ENCODE measurements at regions not wholly inside any gene's neighbourhood (a gene's known extent, or its start where the extent isn't known, plus 50 kb on each side); places are given as distances from the start of the nearest gene placed in this dataset.
A peak's percentile ranks its signal among the peaks of the same experiment; 100 is the strongest.
"Not testable (repeated sequence)": the region's sequence is repeated elsewhere in the genome, so short reads cannot be mapped to it uniquely, and the experiment has no call there.

DNA sequence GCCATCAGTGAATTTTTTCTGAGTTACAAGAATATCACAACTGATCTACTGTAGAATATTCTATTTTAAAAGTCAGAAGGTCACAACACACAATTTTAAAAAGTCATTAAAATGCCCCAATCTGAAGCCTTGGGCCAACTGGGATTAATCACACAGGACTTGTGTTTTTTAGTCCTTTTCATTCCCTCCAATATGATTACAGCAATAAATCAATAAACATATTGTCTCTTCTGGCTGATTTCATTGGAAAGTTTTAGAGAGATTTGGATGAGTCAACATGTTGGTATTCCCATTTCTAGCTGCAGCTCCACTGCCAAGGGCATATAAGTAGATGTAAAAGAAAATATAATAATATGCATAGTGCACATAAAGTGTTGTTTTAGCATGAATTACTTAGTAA, 85.8 kb downstream of the NIBAN1 start:
- DNase-seq (ENCODE audit: low read depth) = peak; percentile 48

DNA sequence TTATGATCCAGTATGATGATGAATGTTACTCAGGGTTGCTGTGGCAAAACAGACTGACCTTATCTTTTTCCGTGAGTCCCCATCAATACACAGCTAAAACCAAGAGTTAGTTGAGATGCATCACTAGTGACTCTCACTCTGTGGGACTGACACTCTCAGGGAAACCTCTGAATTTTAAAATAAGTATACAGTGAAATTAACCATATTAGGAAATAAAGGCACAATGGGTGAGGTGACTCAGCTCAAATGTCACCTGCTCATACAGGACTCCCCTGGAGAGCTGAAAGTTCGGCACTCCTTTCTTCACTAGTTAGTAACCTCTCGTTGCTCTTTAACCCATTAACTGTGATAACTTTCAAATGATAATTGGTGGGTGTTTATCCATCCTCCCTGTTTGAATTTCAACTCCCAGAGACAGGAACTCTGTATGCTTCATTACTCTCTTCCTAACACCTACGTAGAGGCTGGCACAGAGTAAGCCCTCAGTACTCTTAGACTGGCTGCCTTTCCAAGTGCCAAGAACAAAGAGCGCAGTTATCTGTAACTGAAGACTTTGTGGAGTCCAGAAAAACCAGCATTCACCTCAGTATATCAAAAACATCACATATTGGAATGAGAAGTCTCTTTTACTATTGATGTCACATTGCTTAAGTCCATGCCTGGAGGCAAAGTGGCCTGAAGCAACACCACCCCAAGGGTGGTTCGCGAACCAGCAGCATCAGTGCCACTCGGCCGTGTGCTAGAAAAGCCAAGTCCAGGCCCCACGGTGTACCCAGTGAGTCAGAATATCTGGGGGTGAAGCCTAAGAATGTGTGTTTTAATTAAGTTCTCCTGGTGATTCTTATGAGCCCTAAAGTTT, 91.1 kb downstream of the NIBAN1 start:
- no peak for DNase-seq (ENCODE audit: low read depth)

DNA sequence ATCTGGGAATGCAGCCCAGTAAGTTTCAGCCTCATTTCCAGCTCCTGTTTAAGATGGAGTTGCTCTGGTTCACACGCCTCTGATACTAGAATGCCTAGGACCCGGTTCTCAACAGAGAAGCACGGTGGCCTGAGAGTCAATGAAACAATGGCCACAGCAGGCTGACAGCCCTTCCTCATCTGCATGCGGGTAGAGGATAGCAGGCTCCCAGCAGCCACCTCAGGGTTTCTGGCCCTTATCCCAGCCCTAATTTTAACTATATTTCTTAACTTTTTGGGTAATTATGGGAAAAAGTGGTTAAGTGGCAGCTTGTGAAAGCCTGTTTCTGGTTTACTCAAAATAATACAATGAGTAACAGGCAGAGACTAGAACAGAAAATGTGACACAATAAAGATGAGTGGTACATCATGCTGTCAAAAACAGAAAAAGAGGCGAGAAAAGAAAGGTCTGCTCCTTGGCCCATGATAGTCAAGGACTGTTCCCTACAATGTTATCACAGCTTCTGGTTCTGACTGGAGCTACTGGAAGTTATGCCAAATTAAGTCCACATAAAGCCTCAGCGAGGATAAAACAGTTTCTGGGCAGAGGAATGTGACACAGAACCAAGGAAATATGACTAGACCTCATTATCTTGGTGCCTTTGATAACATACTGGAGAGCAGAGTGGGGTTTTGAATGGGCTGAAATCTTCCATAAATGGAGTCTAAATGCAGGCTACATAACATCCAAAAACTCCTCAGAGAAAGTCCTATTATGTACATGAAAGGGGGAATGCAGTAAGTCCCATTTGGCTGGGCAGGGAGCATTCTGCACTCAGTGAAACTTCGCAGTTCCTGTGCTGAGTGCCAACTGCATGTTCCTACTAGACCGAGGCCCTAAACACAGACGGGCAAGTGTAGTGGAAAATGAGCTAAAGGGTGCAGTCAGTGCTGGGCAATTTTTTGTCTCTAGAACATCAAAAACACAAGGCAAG, 92.1 kb downstream of the NIBAN1 start:
- peak; percentile 75 for DNase-seq (ENCODE audit: low read depth)

DNA sequence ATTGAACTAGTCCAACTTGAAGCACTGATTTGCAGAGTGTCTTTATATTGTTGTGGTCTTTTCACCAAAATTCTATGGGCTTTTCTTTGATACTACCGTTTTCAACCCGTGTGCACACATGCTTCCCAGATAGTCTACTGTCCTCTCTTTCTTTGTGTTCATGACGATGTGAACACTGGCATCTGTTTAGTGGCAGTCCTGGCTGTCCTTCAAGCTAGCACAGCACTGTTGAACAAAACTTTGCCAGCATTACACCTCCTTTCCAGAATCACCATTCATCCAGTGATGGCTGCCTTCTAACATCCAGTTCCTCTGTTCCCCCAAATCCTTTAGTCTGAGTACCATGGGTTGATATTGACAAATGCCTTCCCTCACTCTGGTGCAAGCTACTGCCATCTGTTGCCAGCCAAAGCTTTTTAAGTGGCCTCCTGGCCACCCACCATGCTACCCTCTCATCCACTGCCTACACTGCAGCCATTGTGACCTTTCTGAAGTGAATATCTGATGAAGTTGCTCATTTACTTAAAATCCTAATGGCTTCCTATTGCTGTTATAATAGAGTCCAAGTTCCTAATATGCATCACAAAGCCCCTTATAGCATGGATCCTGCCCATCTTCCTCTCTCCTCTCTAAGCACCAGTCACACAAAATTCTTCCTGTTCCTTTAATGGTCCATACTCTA, 94.3 kb downstream of the NIBAN1 start:
- DNase-seq (ENCODE audit: low read depth) = no peak

DNA sequence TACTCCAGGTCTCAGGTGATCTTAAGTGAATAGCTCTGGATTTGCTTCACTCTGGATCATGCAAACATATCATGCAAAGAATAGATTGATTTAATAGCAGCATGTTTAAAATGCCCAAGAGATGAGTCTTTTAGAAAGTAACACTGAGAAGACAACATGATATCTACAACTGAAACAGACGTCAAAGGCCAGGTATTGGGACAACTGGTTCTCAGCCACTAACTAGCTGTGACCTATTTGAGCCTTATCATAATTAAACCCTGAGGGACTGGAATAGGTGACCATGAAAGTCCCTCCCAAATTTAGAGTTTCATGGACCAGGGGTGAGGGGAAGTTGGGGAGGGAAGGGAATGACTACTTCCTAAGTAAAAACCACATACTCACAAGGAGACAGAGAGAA, 95.7 kb downstream of the NIBAN1 start:
- DNase-seq (ENCODE audit: low read depth) = no peak

GRCh38 chr1:184878002-184878401, 96.3 kb downstream of the NIBAN1 start:
- DNase-seq (ENCODE audit: low read depth) = no peak

GRCh38 chr1:184876015-184876414, 98.3 kb downstream of the NIBAN1 start:
- DNase-seq (ENCODE audit: low read depth) = not testable (repeated sequence)

GRCh38 chr1:184875218-184875617, 99.1 kb downstream of the NIBAN1 start:
- no peak for DNase-seq (ENCODE audit: low read depth)

GRCh38 chr1:184870319-184870718, 104.0 kb downstream of the NIBAN1 start:
- DNase-seq (ENCODE audit: low read depth) = no peak

- no peak for DNase-seq (ENCODE audit: low read depth)
Measured at GRCh38 chr1:184867866-184868689, 106.2 kb downstream of the NIBAN1 start.

GRCh38 chr1:184866991-184867788, 107.1 kb downstream of the NIBAN1 start:
- peak; percentile 99 for DNase-seq (ENCODE audit: low read depth)

GRCh38 chr1:184866586-184866985, 107.7 kb downstream of the NIBAN1 start:
- DNase-seq (ENCODE audit: low read depth) = no peak

DNA sequence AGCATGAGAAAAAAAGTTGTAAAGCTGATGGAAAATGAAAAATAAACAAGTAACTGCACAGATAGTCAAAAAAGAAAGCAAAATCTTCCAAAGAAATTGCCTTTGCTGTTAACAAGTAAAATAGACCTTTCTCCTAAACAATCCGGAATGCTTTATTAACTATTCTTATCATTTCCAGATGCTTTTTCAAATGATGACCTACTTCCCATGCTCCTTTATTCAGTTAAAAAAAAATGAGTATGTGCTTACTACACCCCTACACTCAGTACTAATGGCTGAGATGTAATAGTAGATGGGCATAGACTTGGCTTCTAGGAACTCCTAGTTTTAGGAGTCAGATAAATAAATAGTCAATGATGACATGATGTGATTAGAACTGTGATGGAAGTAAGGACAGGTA, 108.5 kb downstream of the NIBAN1 start:
- no peak for DNase-seq (ENCODE audit: low read depth)

GRCh38 chr1:184861755-184862336, 107.2 kb upstream of the EDEM3 start:
- no peak for DNase-seq (ENCODE audit: low read depth)

GRCh38 chr1:184860985-184861754, 106.5 kb upstream of the EDEM3 start:
- no peak for DNase-seq (ENCODE audit: low read depth)

- DNase-seq (ENCODE audit: low read depth) = no peak
Measured at GRCh38 chr1:184860535-184860934, 105.9 kb upstream of the EDEM3 start.

- no peak for DNase-seq (ENCODE audit: low read depth)
Measured at GRCh38 chr1:184859381-184860105, 104.9 kb upstream of the EDEM3 start.

DNA sequence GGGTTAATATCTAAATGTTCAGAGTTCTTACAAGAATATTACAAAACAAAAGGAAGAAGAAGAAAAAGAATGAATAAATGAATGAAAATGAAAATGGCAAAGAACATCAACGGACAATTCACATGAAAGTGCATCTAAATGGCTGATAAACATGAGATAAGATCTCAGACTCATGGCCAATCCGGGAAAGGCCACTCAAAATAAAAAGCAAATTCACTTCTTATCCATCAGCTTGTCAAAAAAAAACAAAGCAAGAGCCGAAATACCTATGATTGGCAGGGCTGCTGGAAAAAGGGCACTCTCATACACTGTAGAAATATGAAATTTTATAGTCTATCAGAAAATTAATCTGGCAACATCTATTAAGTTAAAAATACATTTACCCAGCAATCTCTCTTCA, 103.6 kb upstream of the EDEM3 start:
- DNase-seq (ENCODE audit: low read depth) = no peak
